ENCODE measurements at regions not wholly inside any gene's neighbourhood (a gene's known extent, or its start where the extent isn't known, plus 50 kb on each side); places are given as distances from the start of the nearest gene placed in this dataset.

GRCh38 chr6:139988685-139989084, 614.2 kb upstream of the CITED2 start:
- DNase-seq: no peak

GRCh38 chr6:139987091-139987490, 612.6 kb upstream of the CITED2 start:
- no peak for DNase-seq

- no peak for DNase-seq
Measured at GRCh38 chr6:139985236-139985815, 610.9 kb upstream of the CITED2 start.

GRCh38 chr6:139984317-139984716, 609.9 kb upstream of the CITED2 start:
- DNase-seq: no peak

- DNase-seq: no peak
Measured at GRCh38 chr6:139983555-139984276, 609.3 kb upstream of the CITED2 start.

GRCh38 chr6:139982652-139983295, 608.3 kb upstream of the CITED2 start:
- DNase-seq: no peak

- DNase-seq: no peak
Measured at GRCh38 chr6:139982195-139982594, 607.7 kb upstream of the CITED2 start.

GRCh38 chr6:139981768-139982181, 607.3 kb upstream of the CITED2 start:
- no peak for DNase-seq

GRCh38 chr6:139981066-139981624, 606.7 kb upstream of the CITED2 start:
- DNase-seq: no peak

- peak; percentile 23 for DNase-seq
Measured at GRCh38 chr6:139980631-139981030, 606.2 kb upstream of the CITED2 start.

GRCh38 chr6:139979021-139979725, 604.7 kb upstream of the CITED2 start:
- no peak for DNase-seq

GRCh38 chr6:139977887-139978332, 603.5 kb upstream of the CITED2 start:
- DNase-seq: no peak

GRCh38 chr6:139973669-139974344, 599.4 kb upstream of the CITED2 start:
- DNase-seq: peak; percentile 66

- no peak for DNase-seq
Measured at GRCh38 chr6:139972116-139972515, 597.7 kb upstream of the CITED2 start.

GRCh38 chr6:139970591-139970991, 596.1 kb upstream of the CITED2 start:
- no peak for DNase-seq

- no peak for DNase-seq
Measured at GRCh38 chr6:139967497-139967896, 593.0 kb upstream of the CITED2 start.

- DNase-seq: no peak
Measured at GRCh38 chr6:139965393-139965792, 590.9 kb upstream of the CITED2 start.

- no peak for DNase-seq
Measured at GRCh38 chr6:139964737-139965136, 590.3 kb upstream of the CITED2 start.

- no peak for DNase-seq
Measured at GRCh38 chr6:139962654-139963347, 588.4 kb upstream of the CITED2 start.

GRCh38 chr6:139961190-139961589, 586.7 kb upstream of the CITED2 start:
- DNase-seq: no peak

- no peak for DNase-seq
Measured at GRCh38 chr6:139960671-139961070, 586.2 kb upstream of the CITED2 start.

All from hematopoietic multipotent progenitor cell treated with erythropoietin and hydrocortisone succinate and interleukin-3 and kit ligand, for 8 days (in vitro differentiated cells).